ENCODE measurements at regions not wholly inside any gene's neighbourhood (a gene's known extent, or its start where the extent isn't known, plus 50 kb on each side); places are given as distances from the start of the nearest gene placed in this dataset.

GRCh38 chr5:100299261-100299660 is 235.9 kb upstream of the FAM174A start:
- H3K4me3 Mint-ChIP-seq, result no peak overlapping the region
- no peak for TF ChIP-seq CTCF (conservative IDR thresholded peaks at IDR 0.05)
- H3K27ac Mint-ChIP-seq, result no peak overlapping the region
- no peak overlapping the region for H2AFZ ChIP-seq (ENCODE audit: low read length)
- no peak overlapping the region for H3K14ac ChIP-seq (ENCODE audit: insufficient read depth, low read length)
- DNase-seq, result no peak
- H3K79me1 ChIP-seq (ENCODE audit: insufficient read depth, low read depth, low read length, poor library complexity, severe bottlenecking), result no peaks in the 10 kb centered on the region
- no peak overlapping the region for H4K8ac ChIP-seq (replicated peaks; ENCODE audit: insufficient read length, low read depth, low read length)
- no peaks in the 10 kb centered on the region for H3K4me1 ChIP-seq (ENCODE audit: insufficient read depth, low read length)
- H3K56ac ChIP-seq (ENCODE audit: insufficient read length, low read depth, low read length), result no peak overlapping the region
- H3K9me3 ChIP-seq (ENCODE audit: control insufficient read depth, low read depth, low read length), result no peaks in the 10 kb centered on the region
- H2BK5ac ChIP-seq (ENCODE audit: insufficient read length, low read length), result no peak overlapping the region
- no peaks in the 10 kb centered on the region for H3K23me2 ChIP-seq (ENCODE audit: insufficient read length, low read depth, low read length, poor library complexity, severe bottlenecking)
- no peak overlapping the region for H4K91ac ChIP-seq (ENCODE audit: insufficient read length, low read depth, low read length)
- no peak overlapping the region for H2BK120ac ChIP-seq (ENCODE audit: low read depth, low read length, poor library complexity, severe bottlenecking)
- no peak overlapping the region for H3K9ac ChIP-seq (ENCODE audit: extremely low read depth, insufficient read length, low read length)
- no peaks in the 10 kb centered on the region for H4K20me1 ChIP-seq (ENCODE audit: control insufficient read depth, insufficient read depth, insufficient read length)
- no peaks in the 10 kb centered on the region for H3K4me1 Mint-ChIP-seq
- no peak overlapping the region for H2BK15ac ChIP-seq (ENCODE audit: low read depth, low read length)
- no peak overlapping the region for H3K23ac ChIP-seq (ENCODE audit: insufficient read length, low read depth, low read length)
- no peak overlapping the region for H2BK12ac ChIP-seq (ENCODE audit: insufficient read length, low read depth, low read length)
- H3K27me3 ChIP-seq (ENCODE audit: insufficient read depth, low read length), result no peaks in the 10 kb centered on the region
- no peaks in the 10 kb centered on the region for H3K36me3 Mint-ChIP-seq (ENCODE audit: insufficient read depth in 1 of 3, low read depth in 3 of 3)
- H3K4ac ChIP-seq (ENCODE audit: low read depth, low read length), result no peak overlapping the region
- H3K79me2 ChIP-seq (ENCODE audit: insufficient read depth, low read length), result no peaks in the 10 kb centered on the region
- H3K9me3 Mint-ChIP-seq, result no peaks in the 10 kb centered on the region
- no peak overlapping the region for H2BK20ac ChIP-seq (ENCODE audit: low read depth, low read length, poor library complexity, severe bottlenecking)
- H3K18ac ChIP-seq (ENCODE audit: insufficient read length, low read depth, low read length), result no peak overlapping the region
- no CpG with 5 or more reads among the region's 2 CpGs for WGBS (ENCODE audit: extremely low coverage, insufficient read length, low lambda C conversion rate)
- H3K27ac ChIP-seq (ENCODE audit: insufficient read length, low read depth, low read length), result no peak overlapping the region
- H3T11ph ChIP-seq (ENCODE audit: low read length), result no peak overlapping the region
- no peaks in the 10 kb centered on the region for H3K27me3 Mint-ChIP-seq (ENCODE audit: low read depth)
- H4K5ac ChIP-seq (ENCODE audit: insufficient read length, low read depth, low read length), result no peak overlapping the region
- no peak overlapping the region for H3K4me2 ChIP-seq (ENCODE audit: insufficient read depth, insufficient read length, low read length)
- H2AK5ac ChIP-seq (ENCODE audit: insufficient read length, low read length), result no peak overlapping the region
